A549 (cell line): ENCODE measurements at regions not wholly inside any gene's neighbourhood (a gene's known extent, or its start where the extent isn't known, plus 50 kb on each side); places are given as distances from the start of the nearest gene placed in this dataset.

Source experiments
- ATOH8 ChIP-seq: fragments of 250-450 bp; sonication (Bioruptor Pico); IDR thresholded peaks from 2 replicates; pipeline ENCODE4 v1.5.0; 2020; ENCODE audit warnings: low read depth, mild to moderate bottlenecking, moderate library complexity
- BHLHE40 ChIP-seq: IDR thresholded peaks from 2 replicates; pipeline ENCODE4 v1.6.1; 2012; ENCODE audit warnings: low read depth, low read length, inconsistent platforms
- CEBPB ChIP-seq, 2 experiments: fragments of >200 bp in 1 of 2; sonication (Bioruptor Twin) in 1 of 2; formaldehyde crosslinking in 1 of 2; IDR thresholded peaks; 2 replicates each; pipeline ENCODE4 v1.6.1; 2012 to 2016
- CHD4 ChIP-seq: fragments of 200-600 bp; sonication (generic); IDR thresholded peaks from 2 replicates; pipeline ENCODE4 v1.6.1; 2016; ENCODE audit warnings: antibody characterized with exemption, mild to moderate bottlenecking, borderline replicate concordance
- CTCF ChIP-seq: fragments of >200 bp; sonication (Bioruptor Twin); formaldehyde crosslinking; IDR thresholded peaks from 3 replicates; pipeline ENCODE4 v1.5.1; 2016
- EP300 ChIP-seq, 2 experiments: fragments of >200 bp; sonication (Bioruptor Twin); formaldehyde crosslinking; IDR thresholded peaks; 2 replicates in 1 of 2; 3 replicates in 1 of 2; pipeline ENCODE4 v1.6.1; 2016 to 2017
- FOSL2 ChIP-seq, 2 experiments: fragments of 450-650 bp in 1 of 2; fragments of >200 bp in 1 of 2; sonication (Bioruptor Twin) in 1 of 2; formaldehyde crosslinking; IDR thresholded peaks; 2 replicates each; pipeline versions ENCODE4 v1.5.0 to v1.6.1; 2016 to 2020; ENCODE audit warnings: mild to moderate bottlenecking in 1 of 2, moderate library complexity in 1 of 2
- KDM1A ChIP-seq: fragments of 200-600 bp; sonication (generic); IDR thresholded peaks from 2 replicates; pipeline ENCODE4 v1.6.1; 2016; ENCODE audit warnings: low read depth, mild to moderate bottlenecking
- MAZ ChIP-seq: fragments of 150-350 bp; IDR thresholded peaks from 2 replicates; pipeline ENCODE4 v1.6.1; 2014; ENCODE audit warnings: antibody characterized with exemption, low read depth, low read length, borderline replicate concordance
- POLR2A ChIP-seq: IDR thresholded peaks from 2 replicates; pipeline ENCODE4 v1.6.1; 2012; ENCODE audit warnings: mild to moderate bottlenecking, low read length
- RAD21 ChIP-seq, 2 experiments: fragments of >200 bp in 1 of 2; sonication (Bioruptor Twin) in 1 of 2; formaldehyde crosslinking in 1 of 2; IDR thresholded peaks in 1 of 2; conservative IDR thresholded peaks in 1 of 2; 2 replicates in 1 of 2; 3 replicates in 1 of 2; pipeline ENCODE4 v1.6.1; 2012 to 2018; ENCODE audit warnings: inconsistent platforms in 1 of 2
- ZSCAN20 ChIP-seq: fragments of 250-450 bp; sonication (Bioruptor Pico); IDR thresholded peaks from 2 replicates; pipeline ENCODE4 v1.8.0; 2022; ENCODE audit warnings: mild to moderate bottlenecking, moderate library complexity
- TF ChIP-seq, protein P1 (sequence below): fragments of 150-350 bp; IDR thresholded peaks from 2 replicates; pipeline ENCODE4 v1.6.1; 2014; ENCODE audit warnings: low read depth, mild to moderate bottlenecking, low read length

GRCh38 chr12:105834496-105834895 lies 304.3 kb downstream of the NUAK1 start:
- TF ChIP-seq RAD21 (conservative IDR thresholded peaks at IDR 0.05 in 1 of 2, IDR thresholded peaks at IDR 0.05 in 1 of 2) = no peak
- TF ChIP-seq KDM1A = no peak
- TF ChIP-seq CHD4 = no peak
- TF ChIP-seq EP300 (IDR thresholded peaks at IDR 0.05) = no peak
- no peak for TF ChIP-seq FOSL2 (IDR thresholded peaks at IDR 0.05)
- TF ChIP-seq FOSL2 (CRISPR knock-in tag; IDR thresholded peaks at IDR 0.05) = no peak
- no peak for TF ChIP-seq CEBPB (IDR thresholded peaks at IDR 0.05)
- TF ChIP-seq CTCF = no peak
- no peak for TF ChIP-seq ATOH8 (CRISPR knock-in tag)
- TF ChIP-seq POLR2A = no peak
- no peak for TF ChIP-seq BHLHE40
- TF ChIP-seq MAZ = no peak
- TF ChIP-seq, protein P1, sequence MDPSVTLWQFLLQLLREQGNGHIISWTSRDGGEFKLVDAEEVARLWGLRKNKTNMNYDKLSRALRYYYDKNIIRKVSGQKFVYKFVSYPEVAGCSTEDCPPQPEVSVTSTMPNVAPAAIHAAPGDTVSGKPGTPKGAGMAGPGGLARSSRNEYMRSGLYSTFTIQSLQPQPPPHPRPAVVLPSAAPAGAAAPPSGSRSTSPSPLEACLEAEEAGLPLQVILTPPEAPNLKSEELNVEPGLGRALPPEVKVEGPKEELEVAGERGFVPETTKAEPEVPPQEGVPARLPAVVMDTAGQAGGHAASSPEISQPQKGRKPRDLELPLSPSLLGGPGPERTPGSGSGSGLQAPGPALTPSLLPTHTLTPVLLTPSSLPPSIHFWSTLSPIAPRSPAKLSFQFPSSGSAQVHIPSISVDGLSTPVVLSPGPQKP = no peak
- TF ChIP-seq ZSCAN20 (CRISPR knock-in tag) = no peak
